ENCODE measurements at regions not wholly inside any gene's neighbourhood (a gene's known extent, or its start where the extent isn't known, plus 50 kb on each side); places are given as distances from the start of the nearest gene placed in this dataset.
"Not testable (repeated sequence)": the region's sequence is repeated elsewhere in the genome, so short reads cannot be mapped to it uniquely, and the experiment has no call there.

- H3K9me3 Mint-ChIP-seq = peaks cover 16% of the 10 kb centered on the region
- no peaks in the 10 kb centered on the region for H3K36me3 Mint-ChIP-seq
- DNase-seq (ENCODE audit: low spot score in 2 of 2) = no peak
- no peak overlapping the region for H3K27ac Mint-ChIP-seq
- no peak overlapping the region for H3K4me3 Mint-ChIP-seq
- no peak for ATAC-seq
- no peaks in the 10 kb centered on the region for H3K4me1 Mint-ChIP-seq
These were observed 66.3 kb upstream of the UFM1 start for GRCh38 chr13:38283346-38283745.

GRCh38 chr13:38265132-38265497, 84.5 kb upstream of the UFM1 start:
- H3K4me1 Mint-ChIP-seq = no peaks in the 10 kb centered on the region
- DNase-seq (ENCODE audit: low spot score in 2 of 2) (no peak), ATAC-seq (no peak)
- no peak overlapping the region for H3K27ac Mint-ChIP-seq
- no peaks in the 10 kb centered on the region for H3K36me3 Mint-ChIP-seq
- H3K9me3 Mint-ChIP-seq = peaks cover 28% of the 10 kb centered on the region
- H3K4me3 Mint-ChIP-seq = no peak overlapping the region

GRCh38 chr13:38264363-38265131, 85.1 kb upstream of the UFM1 start:
- H3K4me3 Mint-ChIP-seq = no peak overlapping the region
- H3K36me3 Mint-ChIP-seq = no peaks in the 10 kb centered on the region
- H3K27ac Mint-ChIP-seq = no peak overlapping the region
- H3K9me3 Mint-ChIP-seq = peaks cover 23% of the 10 kb centered on the region
- DNase-seq (ENCODE audit: low spot score in 2 of 2) = no peak
- ATAC-seq = no peak
- H3K4me1 Mint-ChIP-seq = no peaks in the 10 kb centered on the region

DNA sequence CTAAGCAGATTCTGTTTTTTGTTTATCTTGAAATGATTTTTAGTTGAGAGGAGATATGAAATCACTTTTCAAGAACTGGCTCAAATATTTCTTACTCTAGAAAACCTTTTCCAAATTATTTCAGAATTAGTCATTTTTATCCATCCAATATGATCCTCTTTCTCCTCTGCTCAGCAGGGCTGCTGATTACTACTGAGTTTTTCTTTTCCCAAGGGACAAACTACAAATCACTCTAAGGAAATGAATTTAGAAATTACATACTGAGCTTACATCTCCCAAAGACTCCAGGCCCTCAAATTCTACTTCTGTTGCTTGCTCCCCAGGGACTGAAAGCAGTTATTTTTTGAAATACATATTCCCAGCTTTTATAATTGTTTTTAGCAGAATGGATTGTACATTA, 87.4 kb upstream of the UFM1 start:
- no peak overlapping the region for H3K4me3 Mint-ChIP-seq
- DNase-seq (ENCODE audit: low spot score in 2 of 2) (no peak), ATAC-seq (no peak)
- H3K36me3 Mint-ChIP-seq = no peaks in the 10 kb centered on the region
- H3K9me3 Mint-ChIP-seq = peaks cover 20% of the 10 kb centered on the region
- H3K4me1 Mint-ChIP-seq = no peaks in the 10 kb centered on the region
- H3K27ac Mint-ChIP-seq = no peak overlapping the region

GRCh38 chr13:38255600-38255999, 94.1 kb upstream of the UFM1 start:
- no peak for DNase-seq (ENCODE audit: low spot score in 2 of 2)
- H3K27ac Mint-ChIP-seq = no peak overlapping the region
- ATAC-seq = no peak
- no peaks in the 10 kb centered on the region for H3K36me3 Mint-ChIP-seq
- H3K4me3 Mint-ChIP-seq = no peak overlapping the region
- no peaks in the 10 kb centered on the region for H3K4me1 Mint-ChIP-seq
- H3K9me3 Mint-ChIP-seq = peaks cover 13% of the 10 kb centered on the region

GRCh38 chr13:38239874-38240273, 109.8 kb upstream of the UFM1 start:
- H3K27ac Mint-ChIP-seq = no peak overlapping the region
- H3K4me3 Mint-ChIP-seq = no peak overlapping the region
- DNase-seq (ENCODE audit: low spot score in 2 of 2) (no peak), ATAC-seq (no peak)
- peaks cover 27% of the 10 kb centered on the region for H3K9me3 Mint-ChIP-seq
- no peaks in the 10 kb centered on the region for H3K4me1 Mint-ChIP-seq
- no peaks in the 10 kb centered on the region for H3K36me3 Mint-ChIP-seq

GRCh38 chr13:38228322-38228721, 121.3 kb upstream of the UFM1 start:
- H3K4me1 Mint-ChIP-seq = no peaks in the 10 kb centered on the region

DNA sequence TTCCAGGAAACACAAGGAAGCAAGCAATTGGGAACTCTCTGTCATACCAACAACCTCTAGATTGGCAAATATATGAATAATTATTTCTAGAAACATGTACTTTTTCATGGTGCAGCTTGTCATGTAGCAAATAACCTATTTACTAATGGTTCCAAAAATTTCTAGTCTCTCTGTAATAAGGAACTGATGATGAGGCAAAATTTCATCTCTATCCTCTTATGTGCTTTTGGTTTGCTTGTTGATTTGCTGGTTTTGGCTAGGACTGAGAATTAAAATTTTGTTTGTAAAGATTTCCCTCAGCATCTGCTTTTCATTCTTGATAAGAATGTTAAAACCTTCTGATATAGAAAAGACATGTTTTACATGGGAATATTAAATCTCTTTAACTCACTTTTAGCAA, 123.2 kb upstream of the UFM1 start:
- no peak overlapping the region for H3K4me3 Mint-ChIP-seq
- H3K4me1 Mint-ChIP-seq = no peaks in the 10 kb centered on the region
- no peak overlapping the region for H3K27ac Mint-ChIP-seq
- DNase-seq (ENCODE audit: low spot score in 2 of 2) = no peak
- no peak for ATAC-seq
- no peaks in the 10 kb centered on the region for H3K36me3 Mint-ChIP-seq
- H3K9me3 Mint-ChIP-seq = peaks cover 4% of the 10 kb centered on the region

More at GRCh38 chr13:38228322-38228721, 121.3 kb upstream of the UFM1 start:
- DNase-seq (ENCODE audit: low spot score in 2 of 2) = no peak
- no peak overlapping the region for H3K27ac Mint-ChIP-seq
- no peaks in the 10 kb centered on the region for H3K36me3 Mint-ChIP-seq
- ATAC-seq = no peak
- no peak overlapping the region for H3K4me3 Mint-ChIP-seq
- H3K9me3 Mint-ChIP-seq = peaks cover 14% of the 10 kb centered on the region

- Mint-ChIP-seq H3K27ac (no peak overlapping the region), H3K9me3 (peaks cover 13% of the 10 kb centered on the region), H3K4me1 (no peaks in the 10 kb centered on the region), H3K4me3 (no peak overlapping the region), H3K36me3 (no peaks in the 10 kb centered on the region)
- DNase-seq (ENCODE audit: low spot score in 2 of 2) (no peak), ATAC-seq (no peak)
These were observed 126.6 kb upstream of the UFM1 start for GRCh38 chr13:38223089-38223488.

DNA sequence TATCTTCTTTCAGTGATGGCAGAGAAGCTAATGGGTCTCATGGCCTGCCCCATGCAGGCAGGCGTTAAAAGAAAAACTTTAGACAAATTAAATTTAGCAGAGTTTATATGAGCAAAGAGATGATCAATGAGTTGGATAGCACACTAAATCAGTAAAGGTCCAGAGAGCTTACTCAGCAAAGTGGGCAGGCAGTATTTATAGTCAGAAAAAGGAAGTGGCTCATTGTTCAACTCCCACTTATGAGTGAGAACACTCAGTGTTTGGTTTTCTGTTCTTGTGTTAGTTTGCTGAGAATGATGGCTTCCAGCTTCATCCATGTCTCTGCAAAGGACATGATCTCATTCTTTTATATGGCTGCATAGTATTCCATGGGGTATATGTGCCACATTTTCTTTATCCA, 128.5 kb upstream of the UFM1 start:
- ATAC-seq; DNase-seq (ENCODE audit: low spot score in 2 of 2); H3K36me3 Mint-ChIP-seq; H3K27ac Mint-ChIP-seq; H3K4me1 Mint-ChIP-seq; H3K4me3 Mint-ChIP-seq: not testable (repeated sequence)
- H3K9me3 Mint-ChIP-seq = peaks cover 18% of the 10 kb centered on the region

DNA sequence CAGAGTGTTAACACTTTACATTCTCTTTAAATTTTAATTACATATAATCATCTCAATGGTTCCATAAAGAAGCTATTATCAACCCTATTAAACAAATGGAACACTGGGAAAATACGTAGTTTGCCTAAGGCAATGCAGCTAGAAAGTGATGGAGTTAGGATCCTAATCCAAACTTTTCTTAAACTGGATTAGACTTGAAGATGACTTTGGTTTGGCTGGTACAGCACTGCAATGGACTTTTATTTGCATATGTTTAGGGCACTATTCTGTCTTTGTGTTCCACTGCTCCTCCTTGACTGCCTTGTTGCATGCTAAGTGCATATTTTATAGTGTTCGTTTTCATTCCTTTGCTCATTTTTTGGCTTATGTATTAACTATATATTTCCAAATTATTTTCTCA, 133.5 kb upstream of the UFM1 start:
- H3K36me3 Mint-ChIP-seq = no peaks in the 10 kb centered on the region
- no peak for DNase-seq (ENCODE audit: low spot score in 2 of 2)
- H3K9me3 Mint-ChIP-seq = peaks cover 28% of the 10 kb centered on the region
- no peaks in the 10 kb centered on the region for H3K4me1 Mint-ChIP-seq
- no peak overlapping the region for H3K27ac Mint-ChIP-seq
- H3K4me3 Mint-ChIP-seq = no peak overlapping the region
- ATAC-seq = no peak

DNA sequence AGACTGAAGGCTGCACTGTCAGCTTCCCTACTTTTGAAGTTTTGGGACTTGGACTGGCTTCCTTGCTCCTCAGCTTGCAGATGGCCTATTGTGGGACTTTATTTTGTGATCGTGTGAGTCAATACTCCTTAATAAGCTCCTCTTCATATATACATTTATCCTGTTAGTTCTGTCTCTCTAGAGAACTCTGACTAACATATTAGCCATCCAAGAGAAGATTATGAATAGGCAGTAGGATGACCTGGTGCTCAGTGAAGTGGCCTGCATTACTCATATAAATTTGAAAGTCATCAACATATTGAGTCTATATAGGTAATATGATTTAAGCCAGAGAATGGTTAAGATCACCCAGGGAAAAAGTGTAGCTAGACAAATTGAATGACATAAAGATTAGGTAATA, 136.3 kb upstream of the UFM1 start:
- peaks cover 18% of the 10 kb centered on the region for H3K9me3 Mint-ChIP-seq
- DNase-seq (ENCODE audit: low spot score in 2 of 2) (no peak), ATAC-seq (peak; percentile 37)
- no peak overlapping the region for H3K4me3 Mint-ChIP-seq
- H3K27ac Mint-ChIP-seq = no peak overlapping the region
- no peaks in the 10 kb centered on the region for H3K36me3 Mint-ChIP-seq
- no peaks in the 10 kb centered on the region for H3K4me1 Mint-ChIP-seq

DNA sequence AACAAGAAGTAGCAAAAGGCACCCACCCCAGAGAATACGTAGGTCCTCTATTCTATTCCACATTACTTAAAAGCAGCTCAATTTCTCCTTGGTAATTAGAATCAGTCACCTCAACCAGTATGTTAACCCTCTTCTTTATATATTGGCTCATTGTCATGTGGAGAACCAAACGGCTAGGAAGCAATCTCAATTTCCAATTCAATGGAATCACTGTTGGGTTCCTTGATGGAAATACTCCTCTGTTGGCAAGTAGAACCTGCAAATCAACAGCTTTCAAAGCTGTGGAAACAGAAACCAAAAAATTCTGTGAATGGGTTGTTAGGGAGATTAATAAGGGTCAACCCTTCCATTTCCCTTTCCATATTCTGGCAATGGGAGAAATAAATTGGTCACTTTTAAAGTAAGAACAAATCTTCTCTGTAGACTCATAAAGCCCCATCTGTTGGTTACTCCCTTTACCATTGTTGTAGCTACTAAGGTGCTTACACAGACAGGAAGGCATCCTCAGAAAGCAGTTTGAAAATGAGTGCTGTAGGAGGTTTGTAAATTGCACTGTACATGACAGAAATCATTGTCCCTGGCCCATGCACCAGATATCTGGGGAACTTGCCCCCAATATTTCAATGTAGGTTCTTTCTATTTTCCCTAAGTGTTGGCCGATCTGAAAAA, 138.6 kb upstream of the UFM1 start:
- peaks cover 19% of the 10 kb centered on the region for H3K9me3 Mint-ChIP-seq
- no peaks in the 10 kb centered on the region for H3K4me1 Mint-ChIP-seq
- no peak for ATAC-seq
- H3K4me3 Mint-ChIP-seq = no peak overlapping the region
- no peaks in the 10 kb centered on the region for H3K36me3 Mint-ChIP-seq
- DNase-seq (ENCODE audit: low spot score in 2 of 2) = no peak
- H3K27ac Mint-ChIP-seq = no peak overlapping the region

GRCh38 chr13:38204556-38204955, 145.1 kb upstream of the UFM1 start:
- DNase-seq (ENCODE audit: low spot score in 2 of 2) = no peak
- H3K4me3 Mint-ChIP-seq = no peak overlapping the region
- no peaks in the 10 kb centered on the region for H3K36me3 Mint-ChIP-seq
- no peak overlapping the region for H3K27ac Mint-ChIP-seq
- peaks cover 12% of the 10 kb centered on the region for H3K9me3 Mint-ChIP-seq
- no peaks in the 10 kb centered on the region for H3K4me1 Mint-ChIP-seq
- no peak for ATAC-seq

GRCh38 chr13:38202740-38203139, 146.9 kb upstream of the UFM1 start:
- DNase-seq (ENCODE audit: low spot score in 2 of 2) (no peak), ATAC-seq (peak; percentile 88)
- no peaks in the 10 kb centered on the region for H3K4me1 Mint-ChIP-seq
- no peak overlapping the region for H3K4me3 Mint-ChIP-seq
- peaks cover 10% of the 10 kb centered on the region for H3K9me3 Mint-ChIP-seq
- H3K36me3 Mint-ChIP-seq = no peaks in the 10 kb centered on the region
- no peak overlapping the region for H3K27ac Mint-ChIP-seq

GRCh38 chr13:38191016-38191415, 158.6 kb upstream of the UFM1 start:
- no peaks in the 10 kb centered on the region for H3K36me3 Mint-ChIP-seq
- no peak overlapping the region for H3K4me3 Mint-ChIP-seq
- no peaks in the 10 kb centered on the region for H3K4me1 Mint-ChIP-seq
- DNase-seq (ENCODE audit: low spot score in 2 of 2) (no peak), ATAC-seq (no peak)
- peaks cover 14% of the 10 kb centered on the region for H3K9me3 Mint-ChIP-seq
- H3K27ac Mint-ChIP-seq = no peak overlapping the region
